IMR-90 (cell line): ENCODE measurements at regions not wholly inside any gene's neighbourhood (a gene's known extent, or its start where the extent isn't known, plus 50 kb on each side); places are given as distances from the start of the nearest gene placed in this dataset.

ENCODE experiments used
- CEBPB ChIP-seq: IDR thresholded peaks from 2 replicates; pipeline ENCODE4 v1.6.1; 2012; ENCODE audit warnings: low read depth, low read length, improper control_type of control experiment
- CHD1 ChIP-seq: IDR thresholded peaks from 2 replicates; pipeline ENCODE4 v1.6.1; 2012; ENCODE audit warnings: low read depth, low read length, improper control_type of control experiment
- FOS ChIP-seq: fragments of 150-350 bp; IDR thresholded peaks from 2 replicates; pipeline ENCODE4 v1.6.1; 2016; ENCODE audit warnings: low read depth, low read length
- MAFK ChIP-seq: IDR thresholded peaks from 2 replicates; pipeline ENCODE4 v1.6.1; 2012; ENCODE audit warnings: low read depth, low read length, improper control_type of control experiment
- MAZ ChIP-seq: IDR thresholded peaks from 2 replicates; pipeline ENCODE4 v1.6.1; 2012; ENCODE audit warnings: low read depth, mild to moderate bottlenecking, low read length, improper control_type of control experiment, moderate library complexity, borderline replicate concordance
- NFE2L2 ChIP-seq: fragments of 150-350 bp; IDR thresholded peaks from 2 replicates; pipeline ENCODE4 v1.6.1; 2016; ENCODE audit warnings: low read depth, mild to moderate bottlenecking, low read length
- POLR2A ChIP-seq: IDR thresholded peaks from 2 replicates; pipeline ENCODE4 v1.6.1; 2012; ENCODE audit warnings: mild to moderate bottlenecking, low read depth, low read length
- RAD21 ChIP-seq: IDR thresholded peaks from 2 replicates; pipeline ENCODE4 v1.6.1; 2012; ENCODE audit warnings: low read length, improper control_type of control experiment
- RCOR1 ChIP-seq: IDR thresholded peaks from 2 replicates; pipeline ENCODE4 v1.6.1; 2012; ENCODE audit warnings: mild to moderate bottlenecking, low read length, improper control_type of control experiment; ENCODE audit not compliant: insufficient replicate concordance
- RFX5 ChIP-seq: IDR thresholded peaks from 2 replicates; pipeline ENCODE4 v1.8.0; 2012; ENCODE audit warnings: low read depth, mild to moderate bottlenecking, low read length, moderate library complexity
- SMC3 ChIP-seq: fragments of 150-350 bp; IDR thresholded peaks from 2 replicates; pipeline ENCODE4 v1.6.1; 2016; ENCODE audit warnings: low read depth, mild to moderate bottlenecking, antibody characterized with exemption, low read length, moderate library complexity
- TF ChIP-seq, protein P1 (sequence below): conservative IDR thresholded peaks from 2 replicates; pipeline ENCODE4 v1.5.1; 2012; ENCODE audit warnings: mild to moderate bottlenecking, low read depth, low read length, improper control_type of control experiment
- TF ChIP-seq, protein P2 (sequence below): fragments of 150-350 bp; IDR thresholded peaks from 2 replicates; pipeline ENCODE4 v1.6.1; 2017; ENCODE audit warnings: mild to moderate bottlenecking, antibody characterized with exemption, low read length, low read depth
- TF ChIP-seq, protein P3 (sequence below): fragments of 150-350 bp; IDR thresholded peaks from 2 replicates; pipeline ENCODE4 v1.6.1; 2016; ENCODE audit warnings: low read depth, mild to moderate bottlenecking, low read length, moderate library complexity, borderline replicate concordance

DNA sequence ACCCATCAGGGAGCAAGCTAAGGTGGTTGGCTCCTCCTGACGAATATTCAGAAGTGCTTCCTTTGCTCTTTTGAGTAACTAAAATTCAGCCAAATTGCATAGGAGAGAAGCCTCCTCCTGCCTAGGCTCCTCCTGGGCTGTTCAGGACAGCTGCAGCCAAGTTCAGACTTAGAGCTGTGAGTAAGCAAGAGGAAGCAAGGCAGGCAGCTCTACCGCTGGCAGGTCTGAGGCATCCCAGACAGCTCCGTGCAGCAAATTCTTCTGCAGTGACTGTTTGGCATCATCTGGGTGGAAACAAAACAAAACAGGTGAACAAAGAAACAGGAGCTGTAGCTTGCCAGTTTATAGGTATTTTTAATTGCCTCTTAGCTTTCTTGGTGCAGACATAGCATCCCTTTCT is 421.0 kb downstream of the GADD45G start:
- TF ChIP-seq, protein P1, sequence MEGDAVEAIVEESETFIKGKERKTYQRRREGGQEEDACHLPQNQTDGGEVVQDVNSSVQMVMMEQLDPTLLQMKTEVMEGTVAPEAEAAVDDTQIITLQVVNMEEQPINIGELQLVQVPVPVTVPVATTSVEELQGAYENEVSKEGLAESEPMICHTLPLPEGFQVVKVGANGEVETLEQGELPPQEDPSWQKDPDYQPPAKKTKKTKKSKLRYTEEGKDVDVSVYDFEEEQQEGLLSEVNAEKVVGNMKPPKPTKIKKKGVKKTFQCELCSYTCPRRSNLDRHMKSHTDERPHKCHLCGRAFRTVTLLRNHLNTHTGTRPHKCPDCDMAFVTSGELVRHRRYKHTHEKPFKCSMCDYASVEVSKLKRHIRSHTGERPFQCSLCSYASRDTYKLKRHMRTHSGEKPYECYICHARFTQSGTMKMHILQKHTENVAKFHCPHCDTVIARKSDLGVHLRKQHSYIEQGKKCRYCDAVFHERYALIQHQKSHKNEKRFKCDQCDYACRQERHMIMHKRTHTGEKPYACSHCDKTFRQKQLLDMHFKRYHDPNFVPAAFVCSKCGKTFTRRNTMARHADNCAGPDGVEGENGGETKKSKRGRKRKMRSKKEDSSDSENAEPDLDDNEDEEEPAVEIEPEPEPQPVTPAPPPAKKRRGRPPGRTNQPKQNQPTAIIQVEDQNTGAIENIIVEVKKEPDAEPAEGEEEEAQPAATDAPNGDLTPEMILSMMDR, result no peak
- TF ChIP-seq RAD21, result no peak
- TF ChIP-seq, protein P2, sequence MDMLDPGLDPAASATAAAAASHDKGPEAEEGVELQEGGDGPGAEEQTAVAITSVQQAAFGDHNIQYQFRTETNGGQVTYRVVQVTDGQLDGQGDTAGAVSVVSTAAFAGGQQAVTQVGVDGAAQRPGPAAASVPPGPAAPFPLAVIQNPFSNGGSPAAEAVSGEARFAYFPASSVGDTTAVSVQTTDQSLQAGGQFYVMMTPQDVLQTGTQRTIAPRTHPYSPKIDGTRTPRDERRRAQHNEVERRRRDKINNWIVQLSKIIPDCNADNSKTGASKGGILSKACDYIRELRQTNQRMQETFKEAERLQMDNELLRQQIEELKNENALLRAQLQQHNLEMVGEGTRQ, result no peak
- no peak for TF ChIP-seq CEBPB
- TF ChIP-seq MAFK, result no peak
- TF ChIP-seq RFX5, result no peak
- TF ChIP-seq POLR2A, result no peak
- TF ChIP-seq CHD1, result no peak
- TF ChIP-seq SMC3, result no peak
- TF ChIP-seq, protein P3, sequence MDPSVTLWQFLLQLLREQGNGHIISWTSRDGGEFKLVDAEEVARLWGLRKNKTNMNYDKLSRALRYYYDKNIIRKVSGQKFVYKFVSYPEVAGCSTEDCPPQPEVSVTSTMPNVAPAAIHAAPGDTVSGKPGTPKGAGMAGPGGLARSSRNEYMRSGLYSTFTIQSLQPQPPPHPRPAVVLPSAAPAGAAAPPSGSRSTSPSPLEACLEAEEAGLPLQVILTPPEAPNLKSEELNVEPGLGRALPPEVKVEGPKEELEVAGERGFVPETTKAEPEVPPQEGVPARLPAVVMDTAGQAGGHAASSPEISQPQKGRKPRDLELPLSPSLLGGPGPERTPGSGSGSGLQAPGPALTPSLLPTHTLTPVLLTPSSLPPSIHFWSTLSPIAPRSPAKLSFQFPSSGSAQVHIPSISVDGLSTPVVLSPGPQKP, result no peak
- no peak for TF ChIP-seq MAZ
- TF ChIP-seq FOS, result no peak
- no peak for TF ChIP-seq RCOR1
- no peak for TF ChIP-seq NFE2L2
